GM12891 (cell line): ENCODE measurements at regions not wholly inside any gene's neighbourhood (a gene's known extent, or its start where the extent isn't known, plus 50 kb on each side); places are given as distances from the start of the nearest gene placed in this dataset.

ENCODE experiments used
- POLR2AphosphoS5 ChIP-seq: IDR thresholded peaks from 2 replicates; pipeline ENCODE4 v1.6.1; 2011; ENCODE audit warnings: low read depth, low read length, control low read depth
- TAF1 ChIP-seq: IDR thresholded peaks from 2 replicates; pipeline ENCODE4 v1.6.1; 2011; ENCODE audit warnings: low read depth, low read length, control low read depth

- TF ChIP-seq TAF1 (no peak), POLR2AphosphoS5 (no peak)
These were observed 582.8 kb upstream of the ZEB2 start for GRCh38 chr2:145102706-145103105.
